Pons (tissue), 1 donor: ENCODE measurements at regions not wholly inside any gene's neighbourhood (a gene's known extent, or its start where the extent isn't known, plus 50 kb on each side); places are given as distances from the start of the nearest gene placed in this dataset.
"Not testable (repeated sequence)": the region's sequence is repeated elsewhere in the genome, so short reads cannot be mapped to it uniquely, and the experiment has no call there.

Source experiments
- DNase-seq: peaks from one replicate; pipeline ENCODE4 v3.0.0-alpha.2; 2016; ENCODE audit warnings: low spot score

DNA sequence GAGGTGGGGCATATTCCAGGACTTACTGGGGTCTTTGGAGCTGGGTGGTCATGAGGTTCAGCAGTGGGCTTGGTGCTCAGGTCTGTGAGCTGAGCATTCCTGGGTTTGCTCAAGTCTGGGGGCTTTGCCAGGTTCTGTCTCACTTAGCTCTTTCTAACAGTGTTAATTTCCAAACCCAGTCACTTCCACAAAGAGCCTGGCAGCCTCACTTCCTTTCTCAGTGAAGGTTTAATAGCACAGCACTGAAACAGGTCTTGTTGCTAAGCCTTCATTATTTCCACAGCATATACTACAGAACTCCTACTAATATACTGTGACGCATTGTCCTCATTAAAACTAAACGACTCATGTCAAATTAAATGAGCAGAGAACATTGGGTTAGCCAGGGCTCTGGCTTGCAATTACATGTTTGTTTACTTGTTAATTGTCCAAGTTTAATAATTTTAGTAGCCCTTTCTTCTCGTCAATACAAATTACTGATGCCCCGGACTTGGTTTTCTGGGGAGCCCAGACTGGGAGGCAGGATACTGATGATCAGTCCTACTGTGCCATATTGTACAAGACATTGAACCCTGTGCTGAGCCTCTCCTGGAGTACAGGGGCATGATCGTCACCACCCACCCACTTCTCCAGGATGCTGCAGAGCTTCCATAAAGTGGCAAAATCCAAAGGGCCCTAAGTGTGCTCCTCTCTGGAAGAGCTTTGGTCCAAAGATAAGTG lies 170.7 kb downstream of the IER5 start:
- no peak for DNase-seq

DNA sequence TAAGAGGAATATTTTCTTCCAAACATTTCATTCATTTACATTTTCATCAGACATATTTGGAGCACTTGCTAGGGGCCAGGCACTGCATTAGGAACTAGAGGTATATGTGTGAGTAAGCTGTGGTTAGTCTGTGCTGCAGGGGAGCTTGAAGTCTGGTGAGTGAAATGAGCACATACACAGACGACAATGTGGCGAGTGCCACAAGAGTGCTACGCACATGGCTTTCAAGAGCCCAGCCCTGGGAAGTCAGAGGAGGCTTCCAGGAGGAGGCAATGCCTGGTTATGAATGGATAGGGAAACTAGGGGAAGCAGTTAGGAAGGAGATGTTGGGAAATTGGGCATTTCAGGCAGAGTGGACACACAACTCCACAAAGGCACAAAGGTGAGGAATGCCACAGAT lies 171.8 kb downstream of the IER5 start:
- no peak for DNase-seq

DNA sequence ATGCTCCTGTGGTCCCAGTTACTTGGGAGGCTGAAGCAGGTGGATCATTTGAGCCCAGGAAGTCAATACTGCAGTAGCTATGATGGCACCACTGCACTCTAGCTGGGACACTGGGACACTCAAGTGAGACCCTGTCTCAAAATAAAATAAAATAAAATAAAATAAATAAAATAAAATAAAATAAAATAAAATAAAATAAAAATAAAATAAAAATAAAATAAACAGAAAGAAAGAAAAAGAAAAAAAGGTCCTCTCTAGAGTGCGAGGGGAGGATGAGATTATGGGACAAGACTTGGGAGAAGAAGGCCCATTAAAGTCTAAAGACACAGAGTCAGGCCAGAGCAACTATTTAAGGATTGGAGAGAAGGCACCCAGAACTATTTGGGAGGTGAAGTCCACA lies 172.5 kb downstream of the IER5 start:
- no peak for DNase-seq

DNA sequence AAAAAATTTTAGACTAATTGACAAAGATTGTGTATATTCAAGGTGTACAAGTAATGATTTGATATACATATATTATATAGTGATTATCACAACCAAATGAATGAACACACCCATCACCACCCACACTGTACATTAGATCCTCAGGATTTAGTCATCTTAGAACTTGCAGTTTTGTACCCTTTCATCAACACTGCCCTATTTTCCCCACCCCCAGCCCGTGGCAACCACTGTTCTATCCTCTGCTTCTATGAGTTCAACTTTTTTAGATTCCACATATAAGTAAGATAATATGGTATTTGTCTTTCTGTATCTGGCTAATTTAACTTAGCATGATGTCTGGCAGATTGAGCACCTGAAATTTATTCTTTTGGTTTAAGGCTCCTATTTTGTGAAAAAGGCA lies 173.6 kb downstream of the IER5 start:
- no peak for DNase-seq

GRCh38 chr1:181263444-181263843 lies 174.9 kb downstream of the IER5 start:
- DNase-seq = no peak

GRCh38 chr1:181264821-181265220 lies 176.3 kb downstream of the IER5 start:
- no peak for DNase-seq

DNA sequence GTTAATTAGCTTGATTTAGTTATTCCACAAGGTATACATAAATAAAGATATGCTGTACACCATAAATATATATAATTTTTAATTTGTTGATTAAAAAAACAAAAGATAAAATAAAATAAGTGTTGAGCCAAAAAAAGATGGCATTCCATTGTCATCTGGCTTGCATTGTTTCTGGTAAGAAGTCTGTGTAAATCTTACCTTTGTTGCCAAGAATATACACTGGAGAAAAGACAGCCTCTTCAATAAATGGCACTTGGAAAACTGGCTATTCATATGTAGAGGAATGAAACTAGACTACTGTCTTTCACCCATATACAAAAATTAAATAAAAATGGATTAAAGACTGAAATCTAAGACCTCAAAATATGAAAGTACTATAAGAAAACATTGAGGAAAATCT lies 196.5 kb downstream of the IER5 start:
- no peak for DNase-seq

- no peak for DNase-seq
Observed at GRCh38 chr1:181295217-181295616, 188.1 kb upstream of the CACNA1E start.

DNA sequence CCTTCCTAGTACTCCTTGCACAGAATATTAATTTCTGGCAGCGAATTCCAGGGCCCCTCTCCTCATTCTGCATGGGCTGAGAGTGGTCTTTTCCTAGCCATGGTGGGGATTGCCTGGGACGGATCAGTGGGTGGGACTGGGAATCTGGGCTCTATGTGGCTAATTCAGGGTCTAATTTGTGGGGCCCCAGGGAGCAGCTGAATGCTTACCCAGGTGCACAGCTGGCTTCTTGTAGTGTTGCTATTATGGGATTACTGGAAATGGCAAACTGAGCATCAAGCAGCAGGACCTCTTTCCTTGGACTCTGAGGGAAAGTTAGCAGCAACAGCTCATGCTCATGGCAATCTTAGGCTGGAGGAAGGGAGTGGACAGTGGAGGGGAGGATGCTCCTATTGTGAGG lies 187.1 kb upstream of the CACNA1E start:
- no peak for DNase-seq

DNA sequence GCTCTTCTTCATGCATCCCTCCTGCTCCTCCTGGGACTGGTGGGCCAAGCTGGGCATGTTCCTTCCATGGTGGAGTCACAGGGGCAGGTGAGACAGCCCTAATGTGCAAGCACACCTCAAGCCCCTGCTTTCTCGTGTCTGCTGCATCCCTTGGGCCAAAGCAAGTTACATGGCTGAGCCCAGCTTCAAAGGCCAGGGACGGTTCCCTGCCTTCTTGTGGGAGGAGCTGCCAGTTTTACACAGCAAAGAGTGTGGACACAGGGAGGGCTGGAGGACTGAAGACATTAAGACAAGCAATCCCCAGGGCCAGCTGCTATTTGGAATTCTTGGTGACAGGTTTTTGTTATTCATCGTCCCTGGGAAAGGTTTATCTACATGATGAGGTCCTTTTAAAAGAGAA lies 175.2 kb upstream of the CACNA1E start:
- no peak for DNase-seq

DNA sequence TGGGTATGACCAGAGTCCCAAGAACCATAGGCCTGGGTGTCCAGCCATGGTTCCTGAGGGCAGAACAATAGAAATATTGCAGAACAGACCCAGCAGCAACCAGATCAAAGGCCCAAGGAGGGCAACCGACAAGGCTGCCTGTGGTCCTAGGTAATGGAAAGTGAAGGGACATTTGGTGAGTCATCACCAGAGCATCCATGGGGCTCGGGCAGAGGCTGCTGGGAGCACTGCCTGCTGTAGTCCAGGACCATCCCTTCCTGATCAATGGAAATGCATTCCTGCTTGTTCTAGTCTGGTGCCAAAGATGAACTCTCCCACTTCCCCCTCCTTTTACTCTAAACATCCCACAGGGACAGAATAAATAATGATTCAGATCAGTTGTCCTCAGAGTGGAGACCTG lies 172.8 kb upstream of the CACNA1E start:
- no peak for DNase-seq

- DNase-seq = no peak
Observed at GRCh38 chr1:181312946-181313345, 170.4 kb upstream of the CACNA1E start.

DNA sequence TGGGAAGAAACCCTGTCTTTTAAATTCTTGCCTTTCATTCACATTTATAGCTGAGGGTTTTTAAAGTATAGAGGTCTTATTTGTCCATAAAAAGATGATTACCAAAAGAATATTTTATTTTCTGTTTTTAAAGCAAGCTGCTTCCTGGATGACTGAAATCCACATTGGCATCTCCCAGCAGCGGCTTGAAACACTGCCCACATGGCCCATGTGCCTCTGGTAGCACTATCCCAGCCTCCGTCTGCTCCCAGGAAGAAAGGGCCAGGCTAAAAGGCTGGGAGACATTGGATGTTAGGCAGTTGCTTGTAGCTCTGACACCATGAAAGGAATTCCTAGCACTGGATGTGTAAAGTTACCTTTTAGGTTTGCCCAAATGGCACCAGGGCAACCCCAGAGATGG lies 169.9 kb upstream of the CACNA1E start:
- no peak for DNase-seq

- no peak for DNase-seq
Observed at GRCh38 chr1:181314010-181314409, 169.3 kb upstream of the CACNA1E start.

- no peak for DNase-seq
Observed at GRCh38 chr1:181314959-181315358, 168.4 kb upstream of the CACNA1E start.

DNA sequence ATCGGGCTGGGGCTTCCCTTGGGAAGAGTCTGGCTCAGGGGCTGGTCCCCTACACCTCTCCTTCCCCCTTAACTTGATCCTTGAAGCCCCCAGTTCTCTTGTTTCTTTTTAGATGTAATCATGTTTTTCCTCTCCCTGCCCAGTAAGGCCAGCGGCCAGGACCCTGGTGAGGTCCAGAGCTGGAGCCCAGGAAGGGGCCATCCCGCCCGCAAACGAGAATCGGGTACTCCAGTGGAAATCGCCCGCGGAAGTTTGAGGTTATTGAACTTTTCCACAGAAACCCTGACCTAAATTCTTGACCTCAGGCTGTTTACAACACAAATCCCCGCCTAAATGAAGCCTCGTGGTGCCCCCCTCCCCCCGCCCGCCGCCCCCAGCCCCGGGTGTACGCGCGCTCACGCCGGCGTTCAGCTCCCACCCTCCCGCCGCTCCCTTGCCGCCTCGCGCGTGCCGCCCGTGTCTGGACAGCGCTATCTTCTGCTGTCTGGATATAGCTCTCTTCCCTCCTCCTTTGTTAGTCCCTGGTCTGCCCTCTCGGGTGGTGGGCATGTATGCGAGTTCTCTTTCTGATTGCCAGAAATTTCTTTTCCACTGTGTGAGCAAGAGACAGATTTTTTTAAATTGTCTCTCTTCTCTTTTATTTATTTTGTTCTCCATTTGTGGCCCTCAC lies 165.9 kb upstream of the CACNA1E start:
- DNase-seq = no peak

DNA sequence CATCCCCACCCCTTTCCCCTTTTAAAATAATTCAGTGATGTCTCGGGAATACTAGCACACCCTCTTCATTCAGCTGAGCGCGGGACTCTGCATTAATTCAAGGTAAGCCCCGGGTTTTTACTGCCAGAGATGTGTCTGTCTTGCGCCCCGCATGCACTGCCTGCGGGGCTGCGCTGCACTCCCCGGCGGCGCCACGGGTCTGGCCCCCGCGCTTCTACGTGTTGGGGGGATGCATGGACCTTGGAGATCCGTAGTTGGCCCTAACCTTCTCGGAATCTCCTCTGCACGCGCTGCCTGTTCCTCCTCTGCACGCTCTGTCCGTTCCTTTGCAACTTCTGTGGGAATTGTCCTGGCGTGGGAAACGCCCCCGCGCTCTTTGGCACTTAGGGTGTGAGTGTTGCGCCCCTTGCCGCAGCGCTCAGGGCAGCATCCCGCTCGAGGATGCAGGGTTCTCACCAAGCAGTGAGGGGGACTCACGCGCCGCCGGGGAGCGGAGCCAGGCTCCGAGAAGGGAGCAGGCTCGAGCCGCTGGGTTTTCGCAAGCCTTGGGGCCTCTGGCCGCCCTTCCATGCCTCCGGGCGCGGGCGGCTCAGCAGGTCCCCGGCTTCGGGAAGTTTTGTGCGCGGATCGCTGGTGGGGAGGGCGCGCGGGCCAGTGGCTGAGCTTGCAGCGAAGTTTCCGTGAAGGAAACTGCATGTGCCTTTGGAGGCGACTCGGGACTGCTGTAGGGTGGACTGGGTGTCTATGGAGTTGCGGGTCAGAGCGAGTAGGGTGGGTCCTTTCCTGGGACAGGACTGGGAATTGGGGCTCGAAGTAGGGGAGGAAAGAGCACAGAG lies 165.1 kb upstream of the CACNA1E start:
- DNase-seq = no peak

- no peak for DNase-seq
Observed at GRCh38 chr1:181318858-181319235, 164.5 kb upstream of the CACNA1E start.

DNA sequence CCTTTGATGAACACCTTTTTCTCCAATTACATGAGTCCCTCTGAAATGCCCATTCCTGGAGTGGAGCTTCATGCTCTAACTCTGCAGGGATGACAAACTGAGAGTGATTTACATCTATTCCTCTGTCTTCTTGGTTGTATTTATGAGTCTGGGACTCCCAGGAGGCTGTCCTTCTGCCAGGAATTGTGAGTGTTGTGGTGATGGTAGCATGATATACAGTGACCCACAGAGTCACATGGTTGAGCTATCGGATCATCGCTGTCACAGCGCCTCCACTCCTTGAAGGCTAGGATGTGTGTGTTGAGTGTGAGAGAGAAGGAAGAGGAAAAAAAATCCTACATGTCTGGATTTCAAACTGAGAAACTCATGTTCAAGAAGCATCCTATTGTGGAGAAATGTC lies 163.4 kb upstream of the CACNA1E start:
- no peak for DNase-seq

GRCh38 chr1:181324797-181325616 lies 158.3 kb upstream of the CACNA1E start:
- no peak for DNase-seq

DNA sequence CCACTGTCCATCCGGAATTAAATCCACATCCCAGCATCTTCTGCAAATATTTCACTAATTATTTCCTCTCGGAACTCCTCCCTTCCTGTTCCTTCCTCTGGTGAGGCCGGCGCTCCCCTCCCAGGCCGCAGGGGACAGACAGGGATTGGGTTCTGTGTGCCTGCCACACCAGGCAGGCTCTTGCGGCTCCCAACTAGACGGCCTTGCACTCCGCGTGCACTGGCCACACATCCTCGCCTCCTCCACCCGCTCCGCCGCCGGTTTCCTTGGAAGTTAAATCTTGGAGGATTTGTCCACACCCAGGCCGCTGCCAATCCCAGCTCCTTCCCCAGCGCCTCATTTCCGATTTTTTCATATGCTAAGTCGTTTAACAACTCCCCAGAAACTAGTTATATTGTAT lies 157.6 kb upstream of the CACNA1E start:
- not testable (repeated sequence) for DNase-seq

DNA sequence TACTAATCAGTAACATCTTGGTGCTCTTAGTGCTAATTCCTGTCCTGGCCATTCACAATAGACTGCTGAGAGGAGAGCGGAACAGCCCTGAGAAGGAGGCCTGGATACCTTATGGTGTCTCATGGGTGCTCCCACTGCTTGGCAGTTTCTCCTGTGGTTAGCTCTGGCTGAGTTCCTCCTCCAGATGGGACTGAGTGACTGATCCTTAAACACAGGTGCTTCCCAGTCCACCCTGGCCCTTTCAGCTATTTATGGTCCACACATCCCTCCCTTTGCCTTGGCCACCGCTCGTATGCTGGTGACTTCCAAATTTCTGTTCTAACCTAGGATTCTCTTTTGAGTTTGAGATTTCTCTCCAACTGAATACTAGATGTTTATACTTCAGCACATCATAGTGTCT lies 157.0 kb upstream of the CACNA1E start:
- no peak for DNase-seq
